Epithelial cell of esophagus (primary cell): ENCODE measurements at regions not wholly inside any gene's neighbourhood (a gene's known extent, or its start where the extent isn't known, plus 50 kb on each side); places are given as distances from the start of the nearest gene placed in this dataset.

Source experiments
- DNase-seq: peaks from one replicate; pipeline ENCODE4 v3.0.0; 2010; ENCODE audit warnings: low read depth
- H3K4me3 ChIP-seq: 2 replicates; pipeline ENCODE4 v1.5.1; 2011; ENCODE audit warnings: mild to moderate bottlenecking, low read length, control low read depth
- TF ChIP-seq, protein P1 (sequence below): IDR thresholded peaks from 2 replicates; pipeline ENCODE4 v1.5.1; 2011; ENCODE audit warnings: low read depth, mild to moderate bottlenecking, low read length, control low read depth, inconsistent platforms; ENCODE audit not compliant: insufficient read depth; ENCODE audit errors: missing control alignments

DNA sequence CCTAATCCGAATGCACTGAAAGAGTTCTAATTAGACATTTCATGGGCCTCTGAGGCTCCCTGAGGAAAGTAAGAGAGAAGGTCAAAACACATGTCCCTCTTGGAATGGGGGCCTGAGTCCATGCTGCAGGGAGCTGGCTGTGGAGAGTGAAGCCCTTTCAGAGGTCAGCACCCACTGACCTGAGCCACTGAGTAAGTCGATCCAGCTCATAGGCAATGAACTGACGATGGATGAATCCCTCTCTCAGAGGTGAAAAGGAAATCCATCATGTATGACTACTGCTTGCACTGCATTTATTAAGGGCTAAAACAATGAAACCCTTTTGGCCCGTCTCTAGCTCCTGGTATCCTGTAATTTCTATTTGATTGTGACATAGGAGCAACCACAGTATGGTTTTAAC lies 288.9 kb upstream of the VLDLR start:
- no peak overlapping the region for H3K4me3 ChIP-seq
- no peak for DNase-seq
- TF ChIP-seq, protein P1, sequence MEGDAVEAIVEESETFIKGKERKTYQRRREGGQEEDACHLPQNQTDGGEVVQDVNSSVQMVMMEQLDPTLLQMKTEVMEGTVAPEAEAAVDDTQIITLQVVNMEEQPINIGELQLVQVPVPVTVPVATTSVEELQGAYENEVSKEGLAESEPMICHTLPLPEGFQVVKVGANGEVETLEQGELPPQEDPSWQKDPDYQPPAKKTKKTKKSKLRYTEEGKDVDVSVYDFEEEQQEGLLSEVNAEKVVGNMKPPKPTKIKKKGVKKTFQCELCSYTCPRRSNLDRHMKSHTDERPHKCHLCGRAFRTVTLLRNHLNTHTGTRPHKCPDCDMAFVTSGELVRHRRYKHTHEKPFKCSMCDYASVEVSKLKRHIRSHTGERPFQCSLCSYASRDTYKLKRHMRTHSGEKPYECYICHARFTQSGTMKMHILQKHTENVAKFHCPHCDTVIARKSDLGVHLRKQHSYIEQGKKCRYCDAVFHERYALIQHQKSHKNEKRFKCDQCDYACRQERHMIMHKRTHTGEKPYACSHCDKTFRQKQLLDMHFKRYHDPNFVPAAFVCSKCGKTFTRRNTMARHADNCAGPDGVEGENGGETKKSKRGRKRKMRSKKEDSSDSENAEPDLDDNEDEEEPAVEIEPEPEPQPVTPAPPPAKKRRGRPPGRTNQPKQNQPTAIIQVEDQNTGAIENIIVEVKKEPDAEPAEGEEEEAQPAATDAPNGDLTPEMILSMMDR: no peak

DNA sequence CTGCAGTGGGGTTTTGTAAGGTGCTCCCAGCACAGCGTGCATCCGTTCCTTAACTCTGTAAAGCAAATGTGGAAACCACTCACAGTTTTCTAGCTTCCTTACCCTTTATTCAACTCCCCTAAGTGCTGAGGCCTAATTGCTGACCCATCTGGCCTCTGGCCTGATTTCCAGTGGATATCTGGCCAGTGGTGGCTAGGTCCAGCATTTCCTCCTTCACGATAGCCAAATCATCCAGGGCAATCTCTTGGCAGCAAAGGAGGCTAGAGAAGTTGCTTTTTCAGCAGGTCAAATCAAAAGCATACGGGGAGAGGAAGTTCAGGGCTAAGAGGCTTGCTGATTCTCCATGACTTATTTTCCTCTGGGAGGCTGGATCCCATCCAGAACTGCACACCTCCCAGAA lies 286.3 kb upstream of the VLDLR start:
- H3K4me3 ChIP-seq: no peak overlapping the region
- no peak for DNase-seq
- TF ChIP-seq, protein P1: no peak

DNA sequence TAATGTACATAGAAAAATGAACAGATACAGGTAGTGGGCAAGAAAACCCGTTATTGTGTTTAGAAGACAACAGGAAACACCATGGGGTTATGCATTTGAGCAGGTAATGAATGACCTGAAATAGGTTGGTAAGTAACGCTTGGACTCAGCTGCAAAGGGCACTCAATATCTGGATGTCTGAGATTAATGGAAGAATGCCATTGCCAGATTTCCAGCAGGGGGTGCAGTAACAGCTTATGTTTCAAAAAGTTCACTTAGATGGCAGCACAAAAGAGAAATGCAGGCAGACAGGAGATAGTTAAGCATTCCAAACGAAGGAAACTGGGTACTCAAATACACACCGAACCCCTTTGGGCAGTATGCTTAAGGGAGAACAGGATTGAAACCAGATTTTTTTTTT lies 285.5 kb upstream of the VLDLR start:
- H3K4me3 ChIP-seq: no peak overlapping the region
- peak; percentile 21 for DNase-seq
- TF ChIP-seq, protein P1: peak; percentile 8

DNA sequence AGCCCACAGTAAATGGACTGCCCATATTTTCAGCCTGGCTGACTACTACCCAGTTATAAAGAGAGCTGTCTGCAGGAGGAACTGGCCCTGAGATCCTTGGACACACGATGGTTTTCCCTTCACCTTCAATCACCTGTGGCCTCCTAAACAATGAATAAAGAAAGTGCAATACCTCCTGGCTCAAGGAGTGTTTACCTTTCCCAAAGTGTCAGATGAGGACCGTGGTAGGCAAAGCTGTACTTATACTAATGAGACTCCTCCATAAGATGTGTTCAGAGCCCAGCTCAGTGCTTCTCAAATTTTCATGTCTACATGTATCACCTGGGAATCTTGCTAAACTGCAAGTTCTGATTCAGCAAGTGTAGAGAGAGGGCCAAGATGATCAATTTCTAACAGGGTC lies 284.5 kb upstream of the VLDLR start:
- no peak for DNase-seq
- no peak overlapping the region for H3K4me3 ChIP-seq
- TF ChIP-seq, protein P1: no peak

DNA sequence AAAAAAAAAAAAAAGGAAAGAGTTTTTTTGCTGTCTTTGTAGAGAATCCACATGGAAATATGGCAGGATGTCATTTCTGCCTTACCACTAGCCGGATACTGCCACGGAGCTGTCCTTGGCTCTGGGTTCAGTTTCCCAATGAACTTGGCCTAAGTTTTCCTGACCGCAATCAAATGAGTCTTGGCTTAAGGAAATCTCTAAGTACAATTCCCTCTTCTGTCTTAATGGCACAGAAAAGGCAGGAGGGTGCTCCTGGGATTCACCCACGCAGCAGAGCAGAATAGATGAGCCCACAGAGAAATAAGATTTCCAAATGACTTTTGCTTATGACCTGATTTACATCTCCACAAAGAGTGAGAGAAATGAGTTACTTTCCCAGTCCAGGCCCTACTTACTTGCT lies 284.0 kb upstream of the VLDLR start:
- no peak for DNase-seq
- H3K4me3 ChIP-seq: no peak overlapping the region
- TF ChIP-seq, protein P1: no peak

DNA sequence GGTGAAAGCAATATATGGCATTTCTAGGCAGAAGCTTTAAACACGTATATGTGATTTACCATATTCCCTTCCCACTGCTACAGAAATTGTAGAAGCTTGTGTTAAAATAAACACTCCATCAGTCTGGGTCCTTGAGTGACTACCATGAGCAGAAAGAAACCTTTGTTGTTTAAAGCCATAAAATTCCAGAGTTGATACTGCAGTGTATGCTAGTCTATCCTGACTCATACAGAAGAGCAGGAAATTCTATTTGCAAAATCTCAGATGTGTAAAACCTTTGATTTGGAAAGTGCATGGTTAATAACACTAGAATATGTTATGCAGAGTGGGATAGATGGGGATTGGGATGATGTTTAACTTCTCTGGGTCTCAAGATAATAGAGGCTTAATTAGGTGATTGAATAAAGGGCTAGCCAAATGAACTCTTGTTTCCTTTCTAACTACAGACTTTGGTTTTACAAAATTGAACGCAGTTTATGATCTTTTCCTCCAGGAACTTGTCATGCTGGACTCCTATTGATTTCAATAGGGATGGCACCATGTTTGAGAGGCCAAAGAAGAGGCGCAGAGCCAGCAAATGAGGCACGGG lies 282.7 kb upstream of the VLDLR start:
- DNase-seq: peak; percentile 27
- TF ChIP-seq, protein P1: no peak

DNA sequence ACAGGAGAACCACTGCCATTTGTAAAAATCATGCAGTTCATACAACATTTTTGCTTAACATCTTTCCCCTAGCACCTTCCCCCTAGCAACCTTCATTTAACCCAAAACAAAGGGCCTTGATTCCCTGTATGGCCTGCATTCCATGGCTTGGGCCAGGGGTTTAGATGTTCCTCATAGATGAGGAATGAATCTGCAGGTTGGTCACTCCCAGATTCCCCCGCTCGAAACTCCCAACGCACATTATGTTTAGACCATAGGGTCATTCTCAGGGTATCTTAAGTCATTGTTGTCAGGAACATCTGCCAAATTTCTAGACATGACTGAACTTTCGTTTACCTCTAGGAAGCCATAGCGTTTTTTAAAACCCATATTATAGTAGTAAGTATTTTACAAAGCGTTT lies 282.2 kb upstream of the VLDLR start:
- TF ChIP-seq, protein P1: no peak
- no peak for DNase-seq

More for the DNA sequence above, 282.7 kb upstream of the VLDLR start:
- H3K4me3 ChIP-seq: no peak overlapping the region

More for the DNA sequence above, 282.2 kb upstream of the VLDLR start:
- no peak overlapping the region for H3K4me3 ChIP-seq
